OCI-LY7 (cell line): ENCODE measurements at regions not wholly inside any gene's neighbourhood (a gene's known extent, or its start where the extent isn't known, plus 50 kb on each side); places are given as distances from the start of the nearest gene placed in this dataset.

Experiments used
- BruUV-seq: library from RNA; stranded (reverse); fragments of 400-500 nt; replicated peaks from 2 replicates; lab custom pipeline; 2021; lab: Mats Ljungman, UMichigan
- CTCF ChIA-PET: fragments of 300-600 bp; sonication (Branson Sonifier 250); formaldehyde crosslinking; loops from one replicate; lab custom pipeline; 2022; ENCODE audit warnings: antibody characterized with exemption; ENCODE audit not compliant: unreplicated experiment; lab: Charles Lee
- POLR2A ChIA-PET: fragments of 300-600 bp; sonication (Branson Sonifier 250); formaldehyde crosslinking; loops from one replicate; lab custom pipeline; 2022; ENCODE audit warnings: antibody characterized with exemption; lab: Charles Lee
- DNase-seq: peaks from one replicate; pipeline ENCODE4 v3.0.0-alpha.2; 2015; ENCODE audit warnings: low spot score
- H2AFZ ChIP-seq: fragments of 200-600 bp; sonication (generic), shearing (Covaris generic); 2 replicates; pipeline ENCODE4 v1.6.1; 2014; ENCODE audit warnings: mild to moderate bottlenecking, antibody characterized with exemption, low read length, moderate library complexity
- H3K27ac ChIP-seq: fragments of 200-600 bp; sonication (generic); 2 replicates; pipeline ENCODE4 v1.5.1; 2014; ENCODE audit warnings: mixed run types, low read depth, mild to moderate bottlenecking, moderate library complexity, low read length, inconsistent platforms; ENCODE audit not compliant: poor library complexity, severe bottlenecking
- H3K36me3 ChIP-seq: fragments of 200-600 bp; sonication (generic); 2 replicates; pipeline ENCODE4 v1.6.1; 2014; ENCODE audit warnings: mild to moderate bottlenecking, antibody characterized with exemption, low read length, moderate library complexity, mixed read lengths; ENCODE audit not compliant: insufficient read depth
- H3K4me1 ChIP-seq: fragments of 200-600 bp; sonication (generic); 2 replicates; pipeline ENCODE4 v1.5.1; 2014; ENCODE audit warnings: mild to moderate bottlenecking, low read length; ENCODE audit not compliant: insufficient read depth, poor library complexity, severe bottlenecking
- H3K4me2 ChIP-seq: fragments of 200-600 bp; sonication (generic); 2 replicates; pipeline ENCODE4 v1.6.1; 2014; ENCODE audit warnings: mild to moderate bottlenecking, low read length
- H3K4me3 ChIP-seq: fragments of 200-600 bp; sonication (generic); 2 replicates; pipeline ENCODE4 v1.5.1; 2014; ENCODE audit warnings: mild to moderate bottlenecking, low read depth, low read length; ENCODE audit not compliant: poor library complexity, severe bottlenecking
- H3K79me2 ChIP-seq: fragments of 200-600 bp; sonication (generic); 2 replicates; pipeline ENCODE4 v1.6.1; 2016; ENCODE audit warnings: low read depth, mild to moderate bottlenecking, low read length, moderate library complexity, mixed read lengths; ENCODE audit not compliant: insufficient read depth
- H3K9me2 ChIP-seq: fragments of 200-600 bp; sonication (generic); 2 replicates; pipeline ENCODE4 v1.6.1; 2016; ENCODE audit warnings: mild to moderate bottlenecking, low read length, mixed read lengths; ENCODE audit not compliant: insufficient read depth
- H3K9me3 ChIP-seq: fragments of 200-600 bp; sonication (generic); 2 replicates; pipeline ENCODE4 v1.6.1; 2014; ENCODE audit warnings: mild to moderate bottlenecking, mixed run types, low read length, mixed read lengths
- H4K20me1 ChIP-seq: fragments of 200-600 bp; sonication (generic); 2 replicates; pipeline ENCODE4 v1.6.1; 2014; ENCODE audit warnings: mild to moderate bottlenecking, antibody characterized with exemption, low read length, moderate library complexity, mixed read lengths; ENCODE audit not compliant: insufficient read depth
- EZH2phosphoT487 ChIP-seq: fragments of 200-600 bp; sonication (generic); IDR thresholded peaks from 2 replicates; pipeline ENCODE4 v1.6.1; 2018; ENCODE audit warnings: low read depth, borderline replicate concordance, mild to moderate bottlenecking, mixed run types, antibody characterized with exemption, low read length, moderate library complexity, mixed read lengths
- intact Hi-C: fragments of 100-400 bp; cut with micrococcal nuclease; formaldehyde crosslinking; loops from one replicate; pipeline ENCODE4 v1.10.0; 2022; ENCODE audit not compliant: unreplicated experiment
- TF ChIP-seq, protein P1 (sequence below): fragments of 200-600 bp; sonication (generic); conservative IDR thresholded peaks from 2 replicates; pipeline ENCODE4 v1.5.1; 2014; ENCODE audit warnings: mild to moderate bottlenecking, antibody characterized with exemption, low read length, moderate library complexity, mixed read lengths

DNA sequence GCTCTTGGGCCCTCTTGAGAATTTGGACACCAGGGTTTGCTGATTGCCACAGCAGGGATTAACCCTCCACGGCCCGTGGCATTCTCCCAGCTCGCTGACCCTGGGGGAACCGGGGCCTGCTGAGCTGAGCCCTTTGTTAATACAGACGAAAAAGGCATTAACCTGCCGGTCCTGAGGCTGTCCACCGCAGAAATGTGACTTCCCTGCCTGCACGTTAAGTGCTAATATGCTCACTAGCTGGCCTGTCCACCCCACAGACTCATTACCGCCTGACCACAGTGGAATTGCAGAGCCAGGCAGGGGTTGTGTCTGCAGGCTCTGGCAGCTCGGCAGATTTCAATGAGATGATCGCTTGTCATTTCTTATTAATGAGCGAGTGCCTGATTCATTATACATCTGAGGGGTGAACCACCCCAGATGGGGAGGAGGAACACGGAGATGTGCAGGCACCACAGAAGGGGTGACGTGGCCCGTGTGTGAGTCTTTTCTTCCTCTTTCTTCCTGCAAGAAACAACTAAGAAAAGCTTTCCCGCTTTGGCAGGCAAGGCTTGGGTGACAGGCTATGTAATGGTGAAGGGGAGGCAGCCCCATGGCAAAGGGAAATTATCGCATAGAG, 126.0 kb downstream of the GLI2 start:
- no peak for TF ChIP-seq EZH2phosphoT487
- TF ChIP-seq, protein P1, sequence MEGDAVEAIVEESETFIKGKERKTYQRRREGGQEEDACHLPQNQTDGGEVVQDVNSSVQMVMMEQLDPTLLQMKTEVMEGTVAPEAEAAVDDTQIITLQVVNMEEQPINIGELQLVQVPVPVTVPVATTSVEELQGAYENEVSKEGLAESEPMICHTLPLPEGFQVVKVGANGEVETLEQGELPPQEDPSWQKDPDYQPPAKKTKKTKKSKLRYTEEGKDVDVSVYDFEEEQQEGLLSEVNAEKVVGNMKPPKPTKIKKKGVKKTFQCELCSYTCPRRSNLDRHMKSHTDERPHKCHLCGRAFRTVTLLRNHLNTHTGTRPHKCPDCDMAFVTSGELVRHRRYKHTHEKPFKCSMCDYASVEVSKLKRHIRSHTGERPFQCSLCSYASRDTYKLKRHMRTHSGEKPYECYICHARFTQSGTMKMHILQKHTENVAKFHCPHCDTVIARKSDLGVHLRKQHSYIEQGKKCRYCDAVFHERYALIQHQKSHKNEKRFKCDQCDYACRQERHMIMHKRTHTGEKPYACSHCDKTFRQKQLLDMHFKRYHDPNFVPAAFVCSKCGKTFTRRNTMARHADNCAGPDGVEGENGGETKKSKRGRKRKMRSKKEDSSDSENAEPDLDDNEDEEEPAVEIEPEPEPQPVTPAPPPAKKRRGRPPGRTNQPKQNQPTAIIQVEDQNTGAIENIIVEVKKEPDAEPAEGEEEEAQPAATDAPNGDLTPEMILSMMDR = no peak
- ChIA-PET CTCF (no interaction called here), POLR2A (no interaction called here)
- Histone ChIP-seq H3K79me2 (no peaks in the 10 kb centered on the region), H2AFZ (no peak overlapping the region), H3K27ac (no peak overlapping the region), H4K20me1 (no peaks in the 10 kb centered on the region), H3K9me2 (no peaks in the 10 kb centered on the region), H3K9me3 (no peaks in the 10 kb centered on the region), H3K4me3 (no peak overlapping the region), H3K4me2 (no peak overlapping the region), H3K36me3 (no peaks in the 10 kb centered on the region), H3K4me1 (no peaks in the 10 kb centered on the region)
- intact Hi-C loops = no loop called here
- no peak for DNase-seq
- BruUV-seq = no TSS peak

DNA sequence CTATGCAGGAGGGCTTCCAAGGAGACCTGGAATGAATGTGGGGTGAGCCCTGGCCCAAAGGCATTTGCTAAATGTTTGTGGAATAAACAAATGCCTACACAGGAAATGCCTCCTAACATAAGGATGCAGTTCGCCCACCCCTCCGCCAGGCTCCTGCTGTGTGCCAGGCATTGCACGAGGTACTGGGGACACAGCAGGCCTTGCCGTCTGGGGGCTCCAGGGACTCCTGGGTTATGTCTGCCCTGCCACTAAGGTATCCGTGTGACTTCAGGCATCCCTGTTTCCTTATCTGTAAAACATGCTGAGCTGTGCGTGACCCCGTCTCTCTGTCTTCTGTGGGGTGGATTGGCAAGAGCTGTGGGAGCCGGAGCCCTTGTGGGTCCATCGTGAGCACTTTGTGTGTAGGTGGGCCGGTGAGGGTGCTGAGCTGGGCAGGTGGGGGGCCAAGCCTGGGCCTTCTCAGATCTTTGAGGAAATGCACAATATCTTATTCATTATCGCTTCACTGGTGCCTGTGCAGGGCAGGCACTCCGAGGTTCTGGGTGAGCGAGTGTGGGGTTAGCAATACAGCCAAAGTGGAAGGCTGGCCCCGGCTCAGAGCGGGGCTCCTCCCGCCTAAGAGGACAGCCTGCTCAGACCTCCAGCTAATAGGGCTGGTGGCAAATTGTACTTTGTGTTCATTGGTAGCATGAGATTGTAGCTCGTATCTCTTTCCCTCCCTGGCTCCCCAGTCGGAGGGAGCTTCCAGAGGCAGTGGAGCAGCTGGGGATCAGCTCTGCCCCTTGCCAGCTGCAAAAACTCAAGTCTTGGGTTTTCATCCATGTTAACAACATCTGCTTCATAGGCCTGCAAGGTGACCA, 126.8 kb downstream of the GLI2 start:
- H3K79me2 ChIP-seq = no peaks in the 10 kb centered on the region
- H3K4me1 ChIP-seq = no peaks in the 10 kb centered on the region
- no peaks in the 10 kb centered on the region for H3K9me3 ChIP-seq
- intact Hi-C loops = no loop called here
- H3K4me3 ChIP-seq = no peak overlapping the region
- H4K20me1 ChIP-seq = no peaks in the 10 kb centered on the region
- TF ChIP-seq, protein P1 = no peak
- no peak for TF ChIP-seq EZH2phosphoT487
- no peaks in the 10 kb centered on the region for H3K36me3 ChIP-seq
- no TSS peak for BruUV-seq
- H2AFZ ChIP-seq = no peak overlapping the region
- POLR2A ChIA-PET = no interaction called here
- CTCF ChIA-PET = no interaction called here
- H3K27ac ChIP-seq = no peak overlapping the region
- H3K9me2 ChIP-seq = no peaks in the 10 kb centered on the region
- no peak overlapping the region for H3K4me2 ChIP-seq
- no peak for DNase-seq

DNA sequence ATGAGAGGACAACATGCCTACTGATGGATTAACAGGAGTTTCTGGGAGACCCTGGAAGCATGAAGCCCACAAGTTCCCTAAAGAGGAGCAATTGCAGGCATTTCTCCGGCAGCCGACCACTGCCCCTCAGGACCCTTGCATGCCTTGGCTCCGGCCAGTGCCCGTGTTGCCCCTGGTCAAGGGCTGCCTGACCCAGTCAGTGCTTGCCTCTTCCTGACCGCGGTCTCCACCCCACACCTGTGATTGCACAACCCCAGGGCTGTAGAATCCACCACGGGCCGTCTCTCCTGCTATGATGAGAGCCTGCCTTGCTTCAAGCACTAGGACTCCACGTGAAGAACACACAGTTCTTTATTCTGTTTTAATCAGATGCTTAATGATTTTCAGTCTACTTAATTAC, 127.5 kb downstream of the GLI2 start:
- Histone ChIP-seq H3K9me3 (no peaks in the 10 kb centered on the region), H4K20me1 (no peaks in the 10 kb centered on the region), H3K79me2 (no peaks in the 10 kb centered on the region), H3K9me2 (no peaks in the 10 kb centered on the region), H3K4me2 (no peak overlapping the region), H2AFZ (no peak overlapping the region), H3K27ac (no peak overlapping the region), H3K36me3 (no peaks in the 10 kb centered on the region), H3K4me3 (no peak overlapping the region), H3K4me1 (no peaks in the 10 kb centered on the region)
- intact Hi-C loops = no loop called here
- no TSS peak for BruUV-seq
- CTCF ChIA-PET = no interaction called here
- no peak for DNase-seq
- POLR2A ChIA-PET = no interaction called here
- TF ChIP-seq, protein P1 = no peak
- no peak for TF ChIP-seq EZH2phosphoT487
